SIG-M5 treated with dmso at 0.1 percent for 504 hours (cell line): ENCODE measurements at regions not wholly inside any gene's neighbourhood (a gene's known extent, or its start where the extent isn't known, plus 50 kb on each side); places are given as distances from the start of the nearest gene placed in this dataset.
"Not testable (repeated sequence)": the region's sequence is repeated elsewhere in the genome, so short reads cannot be mapped to it uniquely, and the experiment has no call there.

ENCODE experiments used
- DNase-seq: peaks from one replicate; lab custom pipeline; 2025; ENCODE audit not compliant: unreplicated experiment; lab: John Stamatoyannopoulos, UW

- DNase-seq: not testable (repeated sequence)
Observed at GRCh38 chr1:244156617-244157016, 105.5 kb downstream of the ZBTB18 start.

- no peak for DNase-seq
Observed at GRCh38 chr1:244157731-244158438, 106.8 kb downstream of the ZBTB18 start.

GRCh38 chr1:244159646-244160045, 108.6 kb downstream of the ZBTB18 start:
- no peak for DNase-seq

- peak; percentile 26 for DNase-seq
Observed at GRCh38 chr1:244160455-244161235, 109.6 kb downstream of the ZBTB18 start.

- DNase-seq: no peak
Observed at GRCh38 chr1:244161236-244161510, 110.1 kb downstream of the ZBTB18 start.

- DNase-seq: no peak
Observed at GRCh38 chr1:244162786-244163530, 111.9 kb downstream of the ZBTB18 start.

GRCh38 chr1:244163861-244164510, 112.9 kb downstream of the ZBTB18 start:
- peak; percentile 20 for DNase-seq

- DNase-seq: no peak
Observed at GRCh38 chr1:244164511-244164890, 113.4 kb downstream of the ZBTB18 start.

GRCh38 chr1:244165021-244165420, 113.9 kb downstream of the ZBTB18 start:
- DNase-seq: no peak

GRCh38 chr1:244165701-244166100, 114.6 kb downstream of the ZBTB18 start:
- DNase-seq: no peak

GRCh38 chr1:244171241-244171985, 120.3 kb downstream of the ZBTB18 start:
- DNase-seq: no peak

- no peak for DNase-seq
Observed at GRCh38 chr1:244173240-244173639, 122.2 kb downstream of the ZBTB18 start.

GRCh38 chr1:244173769-244174168, 122.7 kb downstream of the ZBTB18 start:
- DNase-seq: no peak

- DNase-seq: no peak
Observed at GRCh38 chr1:244174922-244175521, 123.9 kb downstream of the ZBTB18 start.

GRCh38 chr1:244176201-244176600, 125.1 kb downstream of the ZBTB18 start:
- DNase-seq: no peak

- DNase-seq: no peak
Observed at GRCh38 chr1:244180256-244180655, 129.2 kb downstream of the ZBTB18 start.

GRCh38 chr1:244181867-244182266, 130.8 kb downstream of the ZBTB18 start:
- DNase-seq: no peak

- DNase-seq: no peak
Observed at GRCh38 chr1:244183037-244183436, 132.0 kb downstream of the ZBTB18 start.

GRCh38 chr1:244186372-244186771, 135.3 kb downstream of the ZBTB18 start:
- DNase-seq: no peak

- no peak for DNase-seq
Observed at GRCh38 chr1:244187310-244187709, 136.2 kb downstream of the ZBTB18 start.
